HG02610 (cell line): ENCODE measurements at regions not wholly inside any gene's neighbourhood (a gene's known extent, or its start where the extent isn't known, plus 50 kb on each side); places are given as distances from the start of the nearest gene placed in this dataset.

ENCODE experiments used
- ATAC-seq: cut with Tn5 transposase; IDR thresholded peaks from one replicate; pipeline ENCODE4 v1.9.1; 2021; ENCODE audit warnings: mild to moderate bottlenecking, moderate library complexity; ENCODE audit not compliant: unreplicated experiment

GRCh38 chr2:134134313-134134706 lies 119.6 kb upstream of the MGAT5 start:
- no peak for ATAC-seq

- ATAC-seq = no peak
These were observed 119.0 kb upstream of the MGAT5 start for GRCh38 chr2:134134827-134135226.

- ATAC-seq = no peak
These were observed 118.1 kb upstream of the MGAT5 start for GRCh38 chr2:134135793-134136192.

- peak; percentile 47 for ATAC-seq
These were observed 117.1 kb upstream of the MGAT5 start for GRCh38 chr2:134136731-134137130.

GRCh38 chr2:134137182-134137611 lies 116.7 kb upstream of the MGAT5 start:
- peak; percentile 51 for ATAC-seq

GRCh38 chr2:134138115-134138514 lies 115.8 kb upstream of the MGAT5 start:
- no peak for ATAC-seq

- no peak for ATAC-seq
These were observed 114.3 kb upstream of the MGAT5 start for GRCh38 chr2:134139611-134140010.

GRCh38 chr2:134140251-134140661 lies 113.6 kb upstream of the MGAT5 start:
- ATAC-seq = no peak

- ATAC-seq = no peak
These were observed 112.1 kb upstream of the MGAT5 start for GRCh38 chr2:134141598-134142340.

- no peak for ATAC-seq
These were observed 111.5 kb upstream of the MGAT5 start for GRCh38 chr2:134142341-134142738.

- no peak for ATAC-seq
These were observed 111.0 kb upstream of the MGAT5 start for GRCh38 chr2:134142903-134143302.

- no peak for ATAC-seq
These were observed 110.3 kb upstream of the MGAT5 start for GRCh38 chr2:134143568-134143967.

GRCh38 chr2:134144081-134144596 lies 109.7 kb upstream of the MGAT5 start:
- ATAC-seq = no peak

- no peak for ATAC-seq
These were observed 109.2 kb upstream of the MGAT5 start for GRCh38 chr2:134144651-134145050.

GRCh38 chr2:134145519-134145918 lies 108.4 kb upstream of the MGAT5 start:
- no peak for ATAC-seq

- ATAC-seq = peak; percentile 15
These were observed 107.7 kb upstream of the MGAT5 start for GRCh38 chr2:134146161-134146560.

GRCh38 chr2:134146620-134147019 lies 107.3 kb upstream of the MGAT5 start:
- ATAC-seq = peak; percentile 31

GRCh38 chr2:134148172-134148571 lies 105.7 kb upstream of the MGAT5 start:
- peak; percentile 65 for ATAC-seq

- no peak for ATAC-seq
These were observed 104.9 kb upstream of the MGAT5 start for GRCh38 chr2:134148843-134149472.

GRCh38 chr2:134149904-134150303 lies 104.0 kb upstream of the MGAT5 start:
- ATAC-seq = no peak

GRCh38 chr2:134150760-134151159 lies 103.1 kb upstream of the MGAT5 start:
- no peak for ATAC-seq
